ENCODE measurements at regions not wholly inside any gene's neighbourhood (a gene's known extent, or its start where the extent isn't known, plus 50 kb on each side); places are given as distances from the start of the nearest gene placed in this dataset.

DNA sequence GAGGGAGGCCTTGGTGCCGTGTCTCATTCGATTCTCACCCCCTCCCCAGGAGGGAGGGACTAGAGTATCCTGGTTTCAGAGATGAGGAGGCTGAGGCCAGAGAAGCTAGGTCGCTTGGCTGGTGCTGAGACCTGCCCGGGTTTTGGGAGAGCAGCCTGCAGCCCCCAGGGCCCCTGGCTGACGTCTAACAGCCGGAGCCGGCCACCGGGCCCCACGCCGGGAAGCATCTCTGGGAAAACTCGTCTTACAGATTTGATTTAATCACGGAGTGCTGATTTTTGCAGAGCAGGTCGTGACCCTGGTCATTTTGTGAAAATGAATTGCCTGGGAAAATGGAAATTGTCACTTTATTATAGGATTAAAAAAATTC lies 97.5 kb downstream of the MICALL2 start:
- FAIRE-seq, result no peak
- TF ChIP-seq POLR2AphosphoS5 (IDR thresholded peaks at IDR 0.05; ENCODE audit: low read depth, low read length), result no peak
- TF ChIP-seq POLR2A (IDR thresholded peaks at IDR 0.05; ENCODE audit: low read depth, low read length), result no peak
- TF ChIP-seq SPI1 (IDR thresholded peaks at IDR 0.05; ENCODE audit: low read depth, low read length), result no peak
- TF ChIP-seq PAX5 (IDR thresholded peaks at IDR 0.05; ENCODE audit: insufficient read depth, low read length, severe bottlenecking), result no peak
- no peak for TF ChIP-seq TAF1 (IDR thresholded peaks at IDR 0.05; ENCODE audit: low read depth, low read length)
- no peak for TF ChIP-seq POU2F2 (IDR thresholded peaks at IDR 0.05; ENCODE audit: low read depth, low read length)
- DNase-seq (ENCODE audit: insufficient read length, low spot score), result no peak

DNA sequence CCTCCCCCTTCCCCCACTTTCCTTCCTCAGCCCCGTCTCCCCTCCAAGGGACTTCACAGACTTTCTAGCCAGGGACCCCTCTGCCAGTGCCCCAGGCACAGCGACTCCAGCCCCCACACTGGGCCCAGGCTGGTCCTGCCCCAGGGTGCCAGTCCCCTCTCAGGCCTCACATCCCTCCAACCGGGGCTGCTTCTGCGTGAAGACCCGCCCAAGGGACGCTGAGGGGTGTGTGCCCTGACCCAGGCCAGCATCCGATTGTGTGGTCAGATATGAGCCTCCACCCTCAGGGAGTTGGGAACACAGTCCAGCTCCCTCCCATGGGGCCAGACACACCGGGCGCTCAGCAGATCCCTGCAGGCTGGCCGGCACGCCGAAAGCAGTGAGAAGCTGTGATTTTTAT lies 97.0 kb downstream of the MICALL2 start:
- no peak for DNase-seq (ENCODE audit: insufficient read length, low spot score)
- TF ChIP-seq POLR2A (IDR thresholded peaks at IDR 0.05; ENCODE audit: low read depth, low read length), result no peak
- TF ChIP-seq PAX5 (IDR thresholded peaks at IDR 0.05; ENCODE audit: insufficient read depth, low read length, severe bottlenecking), result no peak
- no peak for TF ChIP-seq TAF1 (IDR thresholded peaks at IDR 0.05; ENCODE audit: low read depth, low read length)
- no peak for TF ChIP-seq SPI1 (IDR thresholded peaks at IDR 0.05; ENCODE audit: low read depth, low read length)
- no peak for FAIRE-seq

DNA sequence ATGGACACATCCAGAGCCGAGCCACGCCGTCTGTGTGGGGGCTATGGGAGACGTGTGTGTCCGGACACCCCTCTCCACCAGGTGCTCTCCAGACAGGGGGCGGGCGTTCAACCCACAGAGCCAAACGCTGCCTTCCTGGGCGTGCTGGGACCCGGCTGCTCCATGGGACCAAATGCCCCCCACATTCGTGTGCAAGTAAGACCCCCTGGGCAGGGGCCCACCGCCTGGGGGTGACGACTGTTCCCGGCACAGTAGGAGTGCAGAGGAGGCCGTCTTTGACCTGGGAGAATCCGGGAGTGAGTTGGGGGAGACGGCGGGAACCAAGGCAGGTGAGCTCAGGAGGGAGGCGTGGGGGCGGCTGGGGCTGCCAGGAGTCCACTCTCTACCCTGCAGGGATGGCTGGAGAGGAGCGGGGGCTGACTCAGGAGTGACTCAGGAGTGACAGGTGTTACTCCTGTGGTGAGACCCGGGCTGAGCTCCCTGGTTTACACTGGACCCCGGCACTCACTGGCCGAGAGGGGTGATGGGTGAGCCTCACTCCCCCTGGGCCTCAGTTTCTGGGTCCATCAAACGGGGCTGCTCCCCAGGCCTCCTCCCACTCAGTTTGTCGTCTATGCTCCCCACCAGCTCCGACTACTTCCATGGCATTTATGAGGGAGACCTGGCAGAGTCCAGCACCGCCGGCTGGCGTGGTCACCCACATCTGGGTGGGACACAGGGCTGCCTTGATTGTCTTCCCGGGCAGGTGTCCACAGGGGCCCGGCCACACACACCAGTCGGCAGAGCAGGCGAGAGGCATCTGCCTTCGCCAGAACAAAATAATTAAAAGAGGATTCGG lies 95.0 kb downstream of the MICALL2 start:
- DNase-seq (ENCODE audit: insufficient read length, low spot score) (no peak), FAIRE-seq (no peak)
- TF ChIP-seq TAF1 (IDR thresholded peaks at IDR 0.05; ENCODE audit: low read depth, low read length) (no peak), POLR2A (IDR thresholded peaks at IDR 0.05; ENCODE audit: low read depth, low read length) (no peak), POU2F2 (IDR thresholded peaks at IDR 0.05; ENCODE audit: low read depth, low read length) (no peak), POLR2AphosphoS5 (IDR thresholded peaks at IDR 0.05; ENCODE audit: low read depth, low read length) (no peak), PAX5 (IDR thresholded peaks at IDR 0.05; ENCODE audit: insufficient read depth, low read length, severe bottlenecking) (no peak), SPI1 (IDR thresholded peaks at IDR 0.05; ENCODE audit: low read depth, low read length) (no peak)

- FAIRE-seq, result no peak
- TF ChIP-seq TAF1 (IDR thresholded peaks at IDR 0.05; ENCODE audit: low read depth, low read length) (no peak), POU2F2 (IDR thresholded peaks at IDR 0.05; ENCODE audit: low read depth, low read length) (no peak), SPI1 (IDR thresholded peaks at IDR 0.05; ENCODE audit: low read depth, low read length) (no peak), POLR2A (IDR thresholded peaks at IDR 0.05; ENCODE audit: low read depth, low read length) (no peak), POLR2AphosphoS5 (IDR thresholded peaks at IDR 0.05; ENCODE audit: low read depth, low read length) (no peak), PAX5 (IDR thresholded peaks at IDR 0.05; ENCODE audit: insufficient read depth, low read length, severe bottlenecking) (no peak)
Observed at GRCh38 chr7:1364906-1365570, 94.2 kb downstream of the MICALL2 start.

GRCh38 chr7:1365846-1366245 lies 93.4 kb downstream of the MICALL2 start:
- DNase-seq (ENCODE audit: insufficient read length, low spot score), result no peak
- TF ChIP-seq POU2F2 (IDR thresholded peaks at IDR 0.05; ENCODE audit: low read depth, low read length), result no peak
- TF ChIP-seq POLR2AphosphoS5 (IDR thresholded peaks at IDR 0.05; ENCODE audit: low read depth, low read length), result no peak
- TF ChIP-seq PAX5 (IDR thresholded peaks at IDR 0.05; ENCODE audit: insufficient read depth, low read length, severe bottlenecking), result no peak
- no peak for TF ChIP-seq POLR2A (IDR thresholded peaks at IDR 0.05; ENCODE audit: low read depth, low read length)
- FAIRE-seq, result no peak

More at GRCh38 chr7:1364906-1365570, 94.2 kb downstream of the MICALL2 start:
- no peak for DNase-seq (ENCODE audit: insufficient read length, low spot score)

- TF ChIP-seq PAX5 (IDR thresholded peaks at IDR 0.05; ENCODE audit: insufficient read depth, low read length, severe bottlenecking) (no peak), SPI1 (IDR thresholded peaks at IDR 0.05; ENCODE audit: low read depth, low read length) (no peak), POLR2AphosphoS5 (IDR thresholded peaks at IDR 0.05; ENCODE audit: low read depth, low read length) (no peak), POU2F2 (IDR thresholded peaks at IDR 0.05; ENCODE audit: low read depth, low read length) (no peak), POLR2A (IDR thresholded peaks at IDR 0.05; ENCODE audit: low read depth, low read length) (no peak), TAF1 (IDR thresholded peaks at IDR 0.05; ENCODE audit: low read depth, low read length) (no peak)
- DNase-seq (ENCODE audit: insufficient read length, low spot score) (no peak), FAIRE-seq (no peak)
Observed at GRCh38 chr7:1366801-1367405, 92.4 kb downstream of the MICALL2 start.

GRCh38 chr7:1367501-1368183 lies 91.6 kb downstream of the MICALL2 start:
- DNase-seq (ENCODE audit: insufficient read length, low spot score) (no peak), FAIRE-seq (no peak)
- TF ChIP-seq PAX5 (IDR thresholded peaks at IDR 0.05; ENCODE audit: insufficient read depth, low read length, severe bottlenecking), result no peak

DNA sequence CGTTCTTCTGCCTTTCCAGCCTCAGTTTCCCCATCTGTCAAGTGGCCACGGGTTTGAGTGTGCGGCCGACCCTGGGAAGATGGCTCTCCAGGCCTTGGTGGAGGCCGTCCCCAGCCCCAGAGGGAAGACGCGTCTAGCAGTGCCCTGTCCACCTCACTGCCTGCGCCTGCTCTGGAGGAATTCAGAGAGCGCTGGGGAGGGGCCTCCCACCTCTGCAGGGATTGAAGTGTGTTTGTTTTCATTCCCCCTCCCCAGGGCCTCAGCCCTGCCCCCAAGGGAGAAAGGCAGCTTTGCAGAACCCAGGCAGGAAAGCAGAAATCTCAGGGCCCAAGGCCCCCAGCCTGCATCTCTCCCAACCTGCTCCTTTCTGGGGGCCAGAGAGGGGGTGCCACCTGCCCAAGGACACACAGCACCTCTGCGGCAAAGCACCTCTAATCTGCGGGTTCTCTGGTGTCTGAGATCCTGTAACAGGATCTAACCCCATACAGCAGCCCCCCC lies 91.0 kb downstream of the MICALL2 start:
- TF ChIP-seq SPI1 (IDR thresholded peaks at IDR 0.05; ENCODE audit: low read depth, low read length) (no peak), TAF1 (IDR thresholded peaks at IDR 0.05; ENCODE audit: low read depth, low read length) (no peak), POU2F2 (IDR thresholded peaks at IDR 0.05; ENCODE audit: low read depth, low read length) (no peak), PAX5 (IDR thresholded peaks at IDR 0.05; ENCODE audit: insufficient read depth, low read length, severe bottlenecking) (no peak), POLR2A (IDR thresholded peaks at IDR 0.05; ENCODE audit: low read depth, low read length) (no peak), POLR2AphosphoS5 (IDR thresholded peaks at IDR 0.05; ENCODE audit: low read depth, low read length) (no peak)
- DNase-seq (ENCODE audit: insufficient read length, low spot score) (no peak), FAIRE-seq (no peak)

Measured in GM12891 (cell line).